Astrocyte of the spinal cord (primary cell): ENCODE measurements at regions not wholly inside any gene's neighbourhood (a gene's known extent, or its start where the extent isn't known, plus 50 kb on each side); places are given as distances from the start of the nearest gene placed in this dataset.

Experiments used
- DNase-seq: peaks from one replicate; pipeline ENCODE4 v3.0.0; 2011; ENCODE audit warnings: low read depth, low spot score
- H3K4me3 ChIP-seq: 2 replicates; pipeline ENCODE4 v1.5.1; 2011; ENCODE audit warnings: low read depth, mild to moderate bottlenecking, low read length, moderate library complexity
- in situ Hi-C: cut with HindIII; loops from 2 replicates; pipeline ENCODE4 v1.10.0; 2017; ENCODE audit warnings: low sequenced_read_pairs
- TF ChIP-seq, protein P1 (sequence below): IDR thresholded peaks from 2 replicates; pipeline ENCODE4 v1.5.1; 2012; ENCODE audit warnings: low read depth, mild to moderate bottlenecking, low read length, inconsistent platforms

DNA sequence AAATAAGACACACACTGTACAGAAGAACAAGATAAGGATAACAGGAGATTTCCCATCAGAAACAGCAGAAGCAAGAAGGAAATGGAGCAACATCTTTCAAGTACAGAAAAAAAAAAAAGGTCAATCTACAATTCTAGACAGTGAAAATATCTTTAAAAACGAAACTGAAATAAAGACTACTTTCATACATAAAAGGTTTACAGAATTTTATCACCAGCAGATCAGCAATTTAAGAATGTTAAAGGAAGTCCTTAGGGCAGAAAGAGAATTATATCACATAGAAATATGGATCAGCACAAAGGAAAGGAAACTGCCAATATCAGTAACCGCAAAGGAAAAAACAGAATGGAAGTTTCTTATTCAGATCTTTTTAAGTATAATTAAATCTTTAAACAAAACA is 931.0 kb downstream of the EPHA4 start:
- H3K4me3 ChIP-seq = no peak overlapping the region
- in situ Hi-C loops = no loop called here
- TF ChIP-seq, protein P1, sequence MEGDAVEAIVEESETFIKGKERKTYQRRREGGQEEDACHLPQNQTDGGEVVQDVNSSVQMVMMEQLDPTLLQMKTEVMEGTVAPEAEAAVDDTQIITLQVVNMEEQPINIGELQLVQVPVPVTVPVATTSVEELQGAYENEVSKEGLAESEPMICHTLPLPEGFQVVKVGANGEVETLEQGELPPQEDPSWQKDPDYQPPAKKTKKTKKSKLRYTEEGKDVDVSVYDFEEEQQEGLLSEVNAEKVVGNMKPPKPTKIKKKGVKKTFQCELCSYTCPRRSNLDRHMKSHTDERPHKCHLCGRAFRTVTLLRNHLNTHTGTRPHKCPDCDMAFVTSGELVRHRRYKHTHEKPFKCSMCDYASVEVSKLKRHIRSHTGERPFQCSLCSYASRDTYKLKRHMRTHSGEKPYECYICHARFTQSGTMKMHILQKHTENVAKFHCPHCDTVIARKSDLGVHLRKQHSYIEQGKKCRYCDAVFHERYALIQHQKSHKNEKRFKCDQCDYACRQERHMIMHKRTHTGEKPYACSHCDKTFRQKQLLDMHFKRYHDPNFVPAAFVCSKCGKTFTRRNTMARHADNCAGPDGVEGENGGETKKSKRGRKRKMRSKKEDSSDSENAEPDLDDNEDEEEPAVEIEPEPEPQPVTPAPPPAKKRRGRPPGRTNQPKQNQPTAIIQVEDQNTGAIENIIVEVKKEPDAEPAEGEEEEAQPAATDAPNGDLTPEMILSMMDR = no peak
- DNase-seq = no peak

DNA sequence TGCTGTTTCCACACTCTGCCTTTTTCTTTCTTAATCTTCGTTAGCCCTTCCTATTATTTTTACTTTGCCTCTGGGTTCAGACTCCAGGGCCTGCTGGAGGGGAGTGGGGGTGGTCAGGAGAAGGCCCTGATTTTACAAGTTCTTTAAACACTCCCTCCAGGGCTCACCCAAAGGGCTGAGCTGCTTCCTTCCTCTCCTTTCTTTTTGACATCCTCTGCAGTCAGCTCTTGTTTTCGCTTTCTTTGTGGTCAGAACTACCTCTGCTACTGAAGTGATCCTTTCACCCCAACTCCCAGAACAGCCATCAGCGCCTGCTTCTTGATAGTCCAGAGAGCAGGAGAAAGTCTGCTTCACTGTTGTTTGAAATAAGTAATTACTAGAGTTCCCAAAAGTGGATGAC is 925.7 kb downstream of the EPHA4 start:
- no peak for DNase-seq
- in situ Hi-C loops = no loop called here
- TF ChIP-seq, protein P1 = no peak
- no peak overlapping the region for H3K4me3 ChIP-seq

DNA sequence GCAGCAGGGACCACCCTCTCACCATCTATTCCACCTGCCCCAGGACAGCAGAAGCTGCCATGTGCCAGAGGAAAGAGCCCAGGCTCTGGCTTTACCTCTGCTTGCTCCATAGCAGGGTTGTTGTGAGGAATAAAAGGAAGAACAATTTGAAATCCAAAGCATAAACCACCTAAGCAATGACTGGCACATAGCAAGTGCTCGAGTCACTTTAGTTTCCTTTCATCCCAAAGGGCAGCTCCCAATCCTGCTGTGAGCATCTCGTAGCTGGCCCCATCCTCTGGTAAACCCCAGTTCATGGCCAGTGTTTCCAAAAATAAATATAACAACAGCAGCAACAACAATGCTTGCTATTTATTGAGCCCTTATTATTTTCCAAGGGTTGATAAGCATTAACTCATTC is 923.5 kb downstream of the EPHA4 start:
- H3K4me3 ChIP-seq = no peak overlapping the region
- DNase-seq = no peak
- TF ChIP-seq, protein P1 = no peak
- in situ Hi-C loops = no loop called here

DNA sequence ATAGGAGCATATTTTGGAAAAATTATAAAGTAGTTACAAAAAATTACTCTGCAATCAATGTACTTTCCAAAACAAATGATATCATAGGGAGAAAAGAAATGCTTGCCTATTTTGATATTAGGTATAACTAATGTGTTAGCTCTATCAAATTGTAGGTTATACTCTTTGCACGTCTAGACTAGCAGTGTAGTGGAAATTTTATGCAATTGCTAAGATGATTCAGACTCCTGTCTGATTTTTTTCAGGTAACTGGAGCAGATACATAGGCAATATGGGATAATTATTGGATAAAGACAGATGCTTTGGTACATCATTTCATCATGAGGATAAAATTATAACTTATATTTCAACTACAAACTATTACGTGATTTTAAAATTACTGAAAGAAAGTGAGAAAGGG is 918.3 kb downstream of the EPHA4 start:
- H3K4me3 ChIP-seq = no peak overlapping the region
- TF ChIP-seq, protein P1 = no peak
- DNase-seq = no peak
- in situ Hi-C loops = no loop called here

DNA sequence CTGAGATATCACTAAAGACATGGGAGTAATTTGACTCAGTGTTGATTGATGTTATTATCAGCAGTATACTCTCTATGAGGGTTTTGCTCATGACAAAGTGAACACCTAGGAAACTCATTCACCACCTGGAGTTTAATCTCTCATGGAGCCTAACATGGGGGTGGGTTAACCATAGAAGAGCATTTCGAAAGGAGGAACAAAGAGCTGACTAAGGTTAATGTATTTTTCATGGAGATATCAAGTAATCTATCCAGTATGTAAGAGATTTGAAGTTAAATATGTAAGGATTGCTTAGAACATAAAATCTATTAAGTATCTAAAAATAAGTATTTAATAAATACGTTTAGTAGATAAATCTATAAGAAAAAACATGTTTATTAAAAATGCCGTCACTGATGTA is 917.8 kb downstream of the EPHA4 start:
- no peak for DNase-seq
- in situ Hi-C loops = no loop called here
- TF ChIP-seq, protein P1 = no peak

DNA sequence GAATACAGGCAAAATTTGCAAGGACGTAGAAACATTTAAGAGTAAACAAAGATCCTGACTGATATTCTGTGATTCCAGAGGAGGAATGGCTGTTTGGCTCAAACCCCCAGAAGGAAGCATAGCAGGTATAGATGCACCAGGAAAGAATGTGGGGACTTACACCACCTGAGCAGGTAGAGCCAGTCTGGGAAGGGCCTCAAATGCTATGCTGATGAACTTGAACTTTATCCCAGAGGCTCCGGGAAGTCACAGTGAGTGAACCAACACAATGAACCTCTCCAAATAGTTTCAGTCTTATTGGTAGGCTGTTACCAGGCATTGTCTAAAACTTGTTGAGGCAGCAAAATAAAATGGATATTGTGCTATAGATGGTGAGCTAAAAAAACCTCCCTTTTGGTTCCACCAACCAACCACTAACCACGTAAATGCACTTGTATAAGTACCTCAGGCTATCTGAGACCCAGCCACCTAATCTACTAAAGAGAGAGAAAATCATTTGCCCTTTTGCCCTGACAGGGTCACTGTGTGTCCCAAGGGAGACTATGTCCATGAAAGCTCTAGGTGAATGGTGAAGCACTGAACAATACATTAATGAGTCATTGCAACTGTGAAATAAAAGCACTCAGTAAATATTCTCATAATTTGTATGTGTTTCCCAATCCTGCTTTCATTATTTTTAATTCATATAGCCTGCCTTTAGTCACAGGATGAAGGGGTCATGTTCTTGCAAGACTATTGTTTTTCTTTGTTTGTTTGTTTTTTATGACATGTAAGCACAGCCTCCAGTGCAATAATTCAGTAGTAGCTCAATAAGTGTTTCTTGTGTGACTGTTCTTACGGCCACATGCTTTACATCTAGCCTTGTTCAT is 911.6 kb downstream of the EPHA4 start:
- no peak overlapping the region for H3K4me3 ChIP-seq
- DNase-seq = no peak
- TF ChIP-seq, protein P1 = no peak
- in situ Hi-C loops = no loop called here

More for the DNA sequence above, 917.8 kb downstream of the EPHA4 start:
- no peak overlapping the region for H3K4me3 ChIP-seq
